Erythroblast (primary cell): ENCODE measurements at regions not wholly inside any gene's neighbourhood (a gene's known extent, or its start where the extent isn't known, plus 50 kb on each side); places are given as distances from the start of the nearest gene placed in this dataset.
A peak's percentile ranks its signal among the peaks of the same experiment; 100 is the strongest.

Experiments used
- DNase-seq, 2 experiments: peaks; one replicate each; lab custom pipeline; 2025; lab: John Stamatoyannopoulos, UW
- GATA1 ChIP-seq: IDR thresholded peaks from 2 replicates; pipeline ENCODE4 v1.6.1; 2011; ENCODE audit warnings: low read depth, mild to moderate bottlenecking, control low read depth, low read length, moderate library complexity
- POLR2A ChIP-seq: IDR thresholded peaks from 2 replicates; pipeline ENCODE4 v1.6.1; 2011; ENCODE audit warnings: mild to moderate bottlenecking, low read length

GRCh38 chr3:194757647-194758061 is 72.0 kb downstream of the FAM43A start:
- no peak for DNase-seq
- TF ChIP-seq GATA1: no peak
- no peak for TF ChIP-seq POLR2A

GRCh38 chr3:194758716-194759115 is 73.0 kb downstream of the FAM43A start:
- DNase-seq: no peak
- TF ChIP-seq POLR2A: no peak

- DNase-seq: no peak
- no peak for TF ChIP-seq GATA1
- TF ChIP-seq POLR2A: no peak
These were observed 74.9 kb downstream of the FAM43A start for GRCh38 chr3:194760494-194761137.

GRCh38 chr3:194761384-194761783 is 75.7 kb downstream of the FAM43A start:
- TF ChIP-seq POLR2A: no peak
- no peak for DNase-seq

GRCh38 chr3:194766845-194767244 is 81.2 kb downstream of the FAM43A start:
- no peak for DNase-seq
- no peak for TF ChIP-seq POLR2A
- TF ChIP-seq GATA1: no peak

- TF ChIP-seq GATA1 (no peak), POLR2A (no peak)
- no peak for DNase-seq
These were observed 81.9 kb downstream of the FAM43A start for GRCh38 chr3:194767446-194768207.

DNA sequence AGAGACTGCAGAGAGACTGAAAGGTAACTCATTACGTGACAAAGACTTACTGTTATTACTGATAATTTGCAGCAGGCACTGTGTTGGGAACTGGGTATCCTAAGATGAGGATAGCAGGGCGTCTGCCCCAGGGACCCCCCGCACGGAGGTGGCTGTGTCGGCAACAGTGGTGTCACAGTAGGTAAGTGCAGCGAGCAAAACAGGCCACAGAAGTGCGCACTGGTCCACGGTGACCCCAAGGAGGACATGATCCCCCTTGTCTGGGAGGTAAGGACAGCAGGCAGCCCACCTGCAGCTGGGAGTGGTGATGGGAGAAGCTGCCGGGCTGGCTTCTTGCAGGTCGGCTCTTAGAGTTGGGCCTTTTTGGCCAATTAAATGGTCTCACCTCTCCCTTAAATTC is 82.9 kb downstream of the FAM43A start:
- TF ChIP-seq GATA1: no peak
- TF ChIP-seq POLR2A: no peak
- DNase-seq: no peak

DNA sequence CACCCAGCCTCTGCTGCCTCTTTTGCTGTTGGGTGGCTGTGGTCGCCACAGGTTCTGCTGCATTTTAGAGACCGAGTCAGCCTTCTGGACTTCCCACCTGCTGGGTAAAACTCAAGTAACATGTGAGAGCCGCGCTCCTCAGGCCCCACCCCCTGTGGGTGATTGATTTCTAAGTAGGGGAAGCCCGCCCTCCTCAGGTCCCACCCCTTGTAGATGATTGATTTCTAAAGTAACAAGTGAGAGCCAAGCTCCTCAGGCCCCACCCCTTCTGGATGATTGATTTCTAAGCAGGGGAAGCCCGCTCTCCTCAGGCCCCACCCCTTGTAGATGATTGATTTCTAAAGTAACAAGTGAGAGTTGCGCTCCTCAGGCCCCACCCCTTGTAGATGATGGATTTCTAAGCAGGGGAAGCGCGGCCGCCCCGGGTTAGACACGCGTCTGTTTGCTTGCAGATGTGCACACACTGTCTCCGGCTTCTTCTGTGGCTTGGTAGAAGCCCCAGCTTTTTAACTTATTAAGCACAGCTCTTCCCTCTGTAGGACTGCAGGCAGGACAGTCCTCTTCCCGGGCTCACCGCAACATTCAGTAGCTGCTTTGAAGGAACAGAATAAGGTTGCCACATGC is 83.4 kb downstream of the FAM43A start:
- peak; percentile 91 to 93 for DNase-seq
- TF ChIP-seq POLR2A: no peak
- TF ChIP-seq GATA1: no peak

GRCh38 chr3:194772241-194773000 is 86.7 kb downstream of the FAM43A start:
- no peak for DNase-seq
- TF ChIP-seq POLR2A (no peak), GATA1 (no peak)

- no peak for TF ChIP-seq GATA1
- TF ChIP-seq POLR2A: no peak
- no peak for DNase-seq
These were observed 87.5 kb downstream of the FAM43A start for GRCh38 chr3:194773216-194773615.

DNA sequence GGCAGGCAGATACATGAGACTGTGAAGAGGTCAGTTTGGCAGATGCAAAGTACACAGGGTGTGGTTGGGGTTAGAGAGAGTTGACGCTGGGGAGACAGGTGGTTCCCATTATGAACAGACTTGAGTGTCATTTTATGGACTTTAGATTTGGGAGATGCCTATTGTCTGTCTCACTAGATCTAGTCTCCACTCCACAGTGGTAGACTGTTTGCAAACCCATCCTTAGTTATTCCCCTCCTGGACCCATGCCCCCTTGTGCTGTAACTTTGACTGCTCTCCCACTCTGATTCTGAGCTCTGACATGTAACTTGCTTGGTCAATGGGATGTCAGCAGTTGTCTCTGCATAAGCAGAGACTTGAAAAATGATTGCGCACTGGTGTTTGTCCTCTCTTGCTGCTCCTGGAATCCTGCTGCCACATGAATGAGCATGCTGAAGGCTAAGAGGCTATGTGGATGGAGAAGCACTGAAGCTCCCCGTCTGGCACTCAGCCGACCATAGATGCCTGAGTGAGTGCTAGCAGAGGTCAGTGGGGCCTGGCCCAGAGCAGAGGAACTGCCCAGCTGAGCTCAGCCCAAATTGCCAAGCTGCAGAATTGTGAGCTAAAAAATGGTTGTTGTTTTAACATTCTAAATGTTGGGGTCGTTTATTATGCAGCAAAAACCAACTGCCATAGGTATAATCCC is 88.2 kb downstream of the FAM43A start:
- no peak for DNase-seq
- TF ChIP-seq POLR2A (no peak), GATA1 (no peak)

DNA sequence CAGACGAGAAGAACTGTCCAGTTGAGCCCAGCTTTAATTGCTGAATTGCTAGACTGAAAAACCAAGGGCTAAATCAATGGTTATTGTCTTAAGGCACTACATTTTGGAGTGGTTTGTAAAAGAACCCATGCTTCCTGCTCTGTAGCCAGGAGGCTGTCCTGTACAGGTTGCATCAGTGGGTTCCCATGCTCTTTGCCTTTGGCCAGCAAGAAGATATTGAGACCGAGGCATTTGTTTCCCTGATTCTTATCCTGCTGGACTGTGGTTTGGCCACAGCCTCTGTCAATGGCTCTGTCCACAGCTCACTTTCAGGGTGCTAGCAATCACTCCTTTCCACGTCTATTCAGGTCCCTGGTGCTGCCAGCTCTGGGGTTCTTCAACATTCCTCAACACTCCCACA is 89.6 kb downstream of the FAM43A start:
- no peak for DNase-seq
- TF ChIP-seq POLR2A (no peak), GATA1 (no peak)

GRCh38 chr3:194775731-194776130 is 90.0 kb downstream of the FAM43A start:
- DNase-seq: no peak
- TF ChIP-seq POLR2A (no peak), GATA1 (no peak)

GRCh38 chr3:194777729-194778128 is 92.0 kb downstream of the FAM43A start:
- DNase-seq: no peak
- no peak for TF ChIP-seq GATA1
